CD14-positive monocyte (primary cell): ENCODE measurements at regions not wholly inside any gene's neighbourhood (a gene's known extent, or its start where the extent isn't known, plus 50 kb on each side); places are given as distances from the start of the nearest gene placed in this dataset.

Source experiments
- DNase-seq, 3 donors: peaks; one replicate each; pipeline ENCODE4 v3.0.0-alpha.2; 2011 to 2022
- H2AFZ ChIP-seq: 2 replicates; pipeline ENCODE4 v1.6.0; 2012; ENCODE audit warnings: mild to moderate bottlenecking, low read depth, low read length, inconsistent platforms; ENCODE audit not compliant: insufficient read depth, poor library complexity, severe bottlenecking
- H3K27ac ChIP-seq, 2 donors: 1 replicate in 1 of 2; 2 replicates in 1 of 2; pipeline ENCODE4 v1.5.1; 2012 to 2013; ENCODE audit warnings: low read length in 2 of 2, control low read depth in 1 of 2, inconsistent platforms in 1 of 2, low read depth in 1 of 2, mild to moderate bottlenecking in 1 of 2
- H3K27me3 ChIP-seq, 2 donors: one replicate each; pipeline versions ENCODE4 v1.6.0 to v1.6.1; 2011 to 2013; ENCODE audit warnings: low read length in 2 of 2; ENCODE audit not compliant: control insufficient read depth in 2 of 2, insufficient read depth in 2 of 2
- H3K36me3 ChIP-seq, 2 donors: replicated peaks in 1 of 2; 1 replicate in 1 of 2; 2 replicates in 1 of 2; pipeline versions ENCODE4 v1.5.1 to v1.6.1; 2012 to 2013; ENCODE audit warnings: low read length in 2 of 2, control low read depth in 1 of 2, inconsistent platforms in 1 of 2, mild to moderate bottlenecking in 1 of 2; ENCODE audit not compliant: insufficient read depth in 2 of 2, control insufficient read depth in 1 of 2
- H3K4me1 ChIP-seq, 2 donors: 1 replicate in 1 of 2; 2 replicates in 1 of 2; pipeline versions ENCODE4 v1.5.1 to v1.6.1; 2012 to 2013; ENCODE audit warnings: low read length in 2 of 2, control low read depth in 1 of 2, inconsistent platforms in 1 of 2, mild to moderate bottlenecking in 1 of 2, moderate library complexity in 1 of 2; ENCODE audit not compliant: insufficient read depth in 2 of 2, control insufficient read depth in 1 of 2
- H3K4me2 ChIP-seq: replicated peaks from 2 replicates; pipeline ENCODE3; 2012; ENCODE audit warnings: low read length, moderate library complexity, mild to moderate bottlenecking; ENCODE audit not compliant: poor library complexity, severe bottlenecking; ENCODE audit errors: extremely low read depth
- H3K4me3 ChIP-seq, 3 experiments: fragments of 200-600 bp in 1 of 3; sonication (generic) in 1 of 3; replicated peaks in 1 of 3; 1 replicate in 2 of 3; 2 replicates in 1 of 3; pipeline ENCODE4 v1.5.1; 2011 to 2013; ENCODE audit warnings: low read length in 3 of 3, mild to moderate bottlenecking in 3 of 3, control low read depth in 2 of 3, low read depth in 2 of 3, inconsistent platforms in 1 of 3, moderate library complexity in 1 of 3
- H3K79me2 ChIP-seq: 2 replicates; pipeline ENCODE4 v1.6.0; 2012; ENCODE audit warnings: mild to moderate bottlenecking, control low read depth, inconsistent platforms, low read length, moderate library complexity; ENCODE audit not compliant: insufficient read depth
- H3K9ac ChIP-seq: 2 replicates; pipeline ENCODE4 v1.6.0; 2017; ENCODE audit warnings: low read length, mild to moderate bottlenecking; ENCODE audit not compliant: insufficient read depth, poor library complexity, severe bottlenecking
- H3K9me3 ChIP-seq, 2 donors: replicated peaks in 1 of 2; 1 replicate in 1 of 2; 2 replicates in 1 of 2; pipeline versions ENCODE4 v1.5.1 to v1.6.1; 2012 to 2013; ENCODE audit warnings: low read length in 2 of 2, control low read depth in 1 of 2; ENCODE audit not compliant: control insufficient read depth in 1 of 2, insufficient read depth in 1 of 2
- H4K20me1 ChIP-seq: 2 replicates; pipeline ENCODE4 v1.6.0; 2012; ENCODE audit warnings: mild to moderate bottlenecking, low read length, control low read depth, moderate library complexity; ENCODE audit not compliant: insufficient read depth
- H3K27ac Mint-ChIP-seq, 7 donors: one replicate each; pipeline ENCODE4 v1.8.0; 2020; ENCODE audit warnings: mild to moderate bottlenecking in 7 of 7, mixed read lengths in 7 of 7, moderate library complexity in 6 of 7, inconsistent platforms in 2 of 7
- H3K27me3 Mint-ChIP-seq, 3 donors: one replicate each; pipeline ENCODE4 v1.8.0; 2021 to 2022; ENCODE audit warnings: low read depth in 3 of 3, mild to moderate bottlenecking in 3 of 3, mixed read lengths in 3 of 3, moderate library complexity in 3 of 3, inconsistent platforms in 1 of 3
- H3K36me3 Mint-ChIP-seq, 2 donors: one replicate each; pipeline ENCODE4 v1.8.0; 2020; ENCODE audit warnings: mixed read lengths in 2 of 2, inconsistent platforms in 1 of 2, mild to moderate bottlenecking in 1 of 2
- H3K4me1 Mint-ChIP-seq: one replicate; pipeline ENCODE4 v1.8.0; 2020; ENCODE audit warnings: mild to moderate bottlenecking, mixed read lengths
- H3K4me3 Mint-ChIP-seq, 2 donors: one replicate each; pipeline ENCODE4 v1.8.0; 2020; ENCODE audit warnings: mild to moderate bottlenecking in 2 of 2, mixed read lengths in 2 of 2, moderate library complexity in 1 of 2
- H3K9me3 Mint-ChIP-seq, 7 donors: one replicate each; pipeline ENCODE4 v1.8.0; 2020 to 2022; ENCODE audit warnings: mixed read lengths in 7 of 7, mild to moderate bottlenecking in 6 of 7, moderate library complexity in 6 of 7, inconsistent platforms in 2 of 7
- WGBS: methylation state at CpG from one replicate; pipeline ENCODE4 v1.1.5; 2013; ENCODE audit warnings: missing lambda C conversion rate; ENCODE audit not compliant: insufficient coverage; 5-methylcytosine and 5-hydroxymethylcytosine counted together
- intact Hi-C, 2 donors: fragments of 100-400 bp; cut with micrococcal nuclease; formaldehyde crosslinking; loops; one replicate each; pipeline versions ENCODE4 v1.15.0 to v1.15.1; 2023
- TF ChIP-seq, protein P1 (sequence below): fragments of 200-600 bp; IDR thresholded peaks from one replicate; pipeline ENCODE4 v1.8.0; 2022; ENCODE audit warnings: antibody characterized with exemption, mild to moderate bottlenecking

DNA sequence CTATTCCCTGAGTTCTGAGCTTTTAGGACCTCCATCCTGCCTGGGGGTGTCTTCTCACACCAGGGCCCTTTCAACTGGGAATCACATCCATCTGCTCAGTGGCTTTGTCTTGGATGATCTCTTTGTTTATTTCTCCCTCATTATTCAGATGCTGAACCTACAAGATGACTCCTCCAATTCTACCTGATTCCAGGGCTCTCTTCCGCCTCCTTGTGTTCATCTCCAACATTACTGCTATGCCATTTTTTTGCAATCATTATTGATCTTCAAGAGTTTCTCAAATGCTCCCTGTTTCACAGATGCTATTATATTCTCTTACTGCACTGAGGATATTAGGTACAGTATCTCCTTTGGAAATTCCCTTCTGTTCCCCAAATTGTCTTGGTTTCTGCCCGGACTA, 307.7 kb downstream of the SHANK2 start:
- Histone ChIP-seq H3K36me3 (no peaks in the 10 kb centered on the region), H2AFZ (no peak overlapping the region), H3K79me2 (no peaks in the 10 kb centered on the region), H3K27me3 (no peaks in the 10 kb centered on the region), H3K4me2 (no peak overlapping the region), H4K20me1 (no peaks in the 10 kb centered on the region), H3K9me3 (peaks cover 48 to 63% of the 10 kb centered on the region in 2 donors), H3K27ac (no peak overlapping the region), H3K9ac (no peak overlapping the region), H3K4me3 (no peak overlapping the region), H3K4me1 (no peaks in the 10 kb centered on the region)
- 100% methylated on average over 1 of the region's 2 CpGs for WGBS
- intact Hi-C loops, result no loop called here
- Mint-ChIP-seq H3K36me3 (no peaks in the 10 kb centered on the region), H3K27ac (no peak overlapping the region), H3K4me3 (no peak overlapping the region), H3K9me3 (peaks cover 24 to 64% (median 49%) of the 10 kb centered on the region in 7 donors), H3K27me3 (peaks cover 0 to 6% (median 2%) of the 10 kb centered on the region in 3 donors), H3K4me1 (no peaks in the 10 kb centered on the region)
- TF ChIP-seq, protein P1, sequence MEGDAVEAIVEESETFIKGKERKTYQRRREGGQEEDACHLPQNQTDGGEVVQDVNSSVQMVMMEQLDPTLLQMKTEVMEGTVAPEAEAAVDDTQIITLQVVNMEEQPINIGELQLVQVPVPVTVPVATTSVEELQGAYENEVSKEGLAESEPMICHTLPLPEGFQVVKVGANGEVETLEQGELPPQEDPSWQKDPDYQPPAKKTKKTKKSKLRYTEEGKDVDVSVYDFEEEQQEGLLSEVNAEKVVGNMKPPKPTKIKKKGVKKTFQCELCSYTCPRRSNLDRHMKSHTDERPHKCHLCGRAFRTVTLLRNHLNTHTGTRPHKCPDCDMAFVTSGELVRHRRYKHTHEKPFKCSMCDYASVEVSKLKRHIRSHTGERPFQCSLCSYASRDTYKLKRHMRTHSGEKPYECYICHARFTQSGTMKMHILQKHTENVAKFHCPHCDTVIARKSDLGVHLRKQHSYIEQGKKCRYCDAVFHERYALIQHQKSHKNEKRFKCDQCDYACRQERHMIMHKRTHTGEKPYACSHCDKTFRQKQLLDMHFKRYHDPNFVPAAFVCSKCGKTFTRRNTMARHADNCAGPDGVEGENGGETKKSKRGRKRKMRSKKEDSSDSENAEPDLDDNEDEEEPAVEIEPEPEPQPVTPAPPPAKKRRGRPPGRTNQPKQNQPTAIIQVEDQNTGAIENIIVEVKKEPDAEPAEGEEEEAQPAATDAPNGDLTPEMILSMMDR, result no peak
- no peak for DNase-seq

DNA sequence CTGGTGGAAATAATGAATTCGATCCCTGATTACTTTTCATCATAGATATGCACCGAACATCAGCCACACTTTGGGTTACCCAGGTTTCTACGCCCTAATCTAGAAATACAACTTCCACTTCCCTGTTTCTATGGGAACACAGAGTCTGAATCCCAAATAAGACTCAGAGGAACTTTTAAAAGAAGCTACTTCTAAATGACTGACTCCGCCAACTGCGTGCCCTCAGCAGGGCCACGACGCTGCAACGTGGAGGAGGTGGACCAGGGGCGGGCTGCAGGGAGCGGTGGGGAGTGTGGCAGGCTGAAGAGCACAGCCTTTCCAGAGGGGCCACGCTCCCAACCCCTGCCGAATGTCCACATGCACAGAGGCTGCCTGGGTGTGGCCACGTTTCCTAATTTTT, 304.0 kb downstream of the SHANK2 start:
- H3K27ac Mint-ChIP-seq, result no peak overlapping the region
- DNase-seq, result no peak
- Histone ChIP-seq H3K36me3 (no peaks in the 10 kb centered on the region), H3K27me3 (no peaks in the 10 kb centered on the region), H3K4me3 (no peak overlapping the region), H3K79me2 (no peaks in the 10 kb centered on the region), H3K9me3 (peaks cover 24 to 45% of the 10 kb centered on the region in 2 donors), H2AFZ (no peak overlapping the region), H3K9ac (no peak overlapping the region), H3K4me1 (no peaks in the 10 kb centered on the region), H3K27ac (no peak overlapping the region), H3K4me2 (no peak overlapping the region), H4K20me1 (no peaks in the 10 kb centered on the region)
- H3K36me3 Mint-ChIP-seq, result no peaks in the 10 kb centered on the region
- H3K4me3 Mint-ChIP-seq, result no peak overlapping the region
- WGBS, result 98% methylated on average over 9 of the region's 13 CpGs
- TF ChIP-seq, protein P1, result no peak
- H3K27me3 Mint-ChIP-seq, result peaks cover 0 to 6% (median 2%) of the 10 kb centered on the region in 3 donors
- intact Hi-C loops, result no loop called here
- H3K4me1 Mint-ChIP-seq, result no peaks in the 10 kb centered on the region
- peaks cover 19 to 54% (median 32%) of the 10 kb centered on the region in 7 donors for H3K9me3 Mint-ChIP-seq
